Tongue (tissue), 1 donor: ENCODE measurements at regions not wholly inside any gene's neighbourhood (a gene's known extent, or its start where the extent isn't known, plus 50 kb on each side); places are given as distances from the start of the nearest gene placed in this dataset.
"Not testable (repeated sequence)": the region's sequence is repeated elsewhere in the genome, so short reads cannot be mapped to it uniquely, and the experiment has no call there.

Source experiments
- DNase-seq: peaks from one replicate; pipeline ENCODE4 v3.0.0-alpha.2; 2015

GRCh38 chr10:33101392-33101787, 143.4 kb upstream of the ITGB1 start:
- no peak for DNase-seq

- peak; percentile 15 for DNase-seq
These were observed 142.9 kb upstream of the ITGB1 start for GRCh38 chr10:33100781-33101391.

GRCh38 chr10:33099748-33100147, 141.7 kb upstream of the ITGB1 start:
- no peak for DNase-seq

- DNase-seq, result no peak
These were observed 141.1 kb upstream of the ITGB1 start for GRCh38 chr10:33098951-33099663.

- DNase-seq, result no peak
These were observed 138.1 kb upstream of the ITGB1 start for GRCh38 chr10:33095867-33096815.

- peak; percentile 20 for DNase-seq
These were observed 136.4 kb upstream of the ITGB1 start for GRCh38 chr10:33094263-33095051.

GRCh38 chr10:33093362-33093761, 135.3 kb upstream of the ITGB1 start:
- DNase-seq, result no peak

- DNase-seq, result no peak
These were observed 134.6 kb upstream of the ITGB1 start for GRCh38 chr10:33092596-33092995.

GRCh38 chr10:33091201-33091600, 133.2 kb upstream of the ITGB1 start:
- DNase-seq, result no peak

GRCh38 chr10:33088990-33089389, 131.0 kb upstream of the ITGB1 start:
- no peak for DNase-seq

- no peak for DNase-seq
These were observed 129.9 kb upstream of the ITGB1 start for GRCh38 chr10:33087922-33088321.

GRCh38 chr10:33087152-33087551, 129.1 kb upstream of the ITGB1 start:
- no peak for DNase-seq

GRCh38 chr10:33086100-33086499, 128.1 kb upstream of the ITGB1 start:
- DNase-seq, result no peak

GRCh38 chr10:33085313-33085833, 127.3 kb upstream of the ITGB1 start:
- no peak for DNase-seq

GRCh38 chr10:33084453-33084852, 126.4 kb upstream of the ITGB1 start:
- DNase-seq, result no peak

GRCh38 chr10:33082373-33082895, 124.4 kb upstream of the ITGB1 start:
- no peak for DNase-seq

- DNase-seq, result not testable (repeated sequence)
These were observed 122.4 kb upstream of the ITGB1 start for GRCh38 chr10:33080467-33080866.

- DNase-seq, result peak; percentile 37
These were observed 116.4 kb upstream of the ITGB1 start for GRCh38 chr10:33074443-33074842.

GRCh38 chr10:33073641-33074415, 115.8 kb upstream of the ITGB1 start:
- no peak for DNase-seq

GRCh38 chr10:33071857-33072256, 113.8 kb upstream of the ITGB1 start:
- DNase-seq, result no peak

- DNase-seq, result no peak
These were observed 112.1 kb upstream of the ITGB1 start for GRCh38 chr10:33070101-33070500.
